ENCODE measurements at regions not wholly inside any gene's neighbourhood (a gene's known extent, or its start where the extent isn't known, plus 50 kb on each side); places are given as distances from the start of the nearest gene placed in this dataset.

GRCh38 chr11:86144846-86145245, 76.0 kb upstream of the PICALM start:
- TF ChIP-seq POLR2AphosphoS5 (IDR thresholded peaks at IDR 0.05; ENCODE audit: low read depth, low read length) (no peak), PAX5 (IDR thresholded peaks at IDR 0.05; ENCODE audit: insufficient read depth, low read length, severe bottlenecking) (no peak), POLR2A (IDR thresholded peaks at IDR 0.05; ENCODE audit: low read depth, low read length) (no peak), POU2F2 (IDR thresholded peaks at IDR 0.05; ENCODE audit: low read depth, low read length) (no peak)

Measured in GM12891 (cell line).